Putamen (tissue), 1 donor: ENCODE measurements at regions not wholly inside any gene's neighbourhood (a gene's known extent, or its start where the extent isn't known, plus 50 kb on each side); places are given as distances from the start of the nearest gene placed in this dataset.
"Not testable (repeated sequence)": the region's sequence is repeated elsewhere in the genome, so short reads cannot be mapped to it uniquely, and the experiment has no call there.

Source experiments
- DNase-seq: peaks from one replicate; pipeline ENCODE4 v3.0.0-alpha.2; 2016; ENCODE audit warnings: low spot score

GRCh38 chr2:195168369-195168768 lies 488.7 kb upstream of the SLC39A10 start:
- DNase-seq: no peak

GRCh38 chr2:195164930-195165329 lies 492.1 kb upstream of the SLC39A10 start:
- DNase-seq: no peak

GRCh38 chr2:195162918-195163317 lies 494.1 kb upstream of the SLC39A10 start:
- no peak for DNase-seq

GRCh38 chr2:195162194-195162593 lies 494.8 kb upstream of the SLC39A10 start:
- DNase-seq: no peak

- DNase-seq: no peak
Observed at GRCh38 chr2:195160963-195161362, 496.1 kb upstream of the SLC39A10 start.

GRCh38 chr2:195151711-195152110 lies 505.3 kb upstream of the SLC39A10 start:
- no peak for DNase-seq

GRCh38 chr2:195150819-195151218 lies 506.2 kb upstream of the SLC39A10 start:
- no peak for DNase-seq

GRCh38 chr2:195148004-195148403 lies 509.0 kb upstream of the SLC39A10 start:
- DNase-seq: no peak

- no peak for DNase-seq
Observed at GRCh38 chr2:195146761-195147541, 510.1 kb upstream of the SLC39A10 start.

- DNase-seq: no peak
Observed at GRCh38 chr2:195138435-195138834, 518.6 kb upstream of the SLC39A10 start.

GRCh38 chr2:195125889-195126288 lies 531.1 kb upstream of the SLC39A10 start:
- not testable (repeated sequence) for DNase-seq

DNA sequence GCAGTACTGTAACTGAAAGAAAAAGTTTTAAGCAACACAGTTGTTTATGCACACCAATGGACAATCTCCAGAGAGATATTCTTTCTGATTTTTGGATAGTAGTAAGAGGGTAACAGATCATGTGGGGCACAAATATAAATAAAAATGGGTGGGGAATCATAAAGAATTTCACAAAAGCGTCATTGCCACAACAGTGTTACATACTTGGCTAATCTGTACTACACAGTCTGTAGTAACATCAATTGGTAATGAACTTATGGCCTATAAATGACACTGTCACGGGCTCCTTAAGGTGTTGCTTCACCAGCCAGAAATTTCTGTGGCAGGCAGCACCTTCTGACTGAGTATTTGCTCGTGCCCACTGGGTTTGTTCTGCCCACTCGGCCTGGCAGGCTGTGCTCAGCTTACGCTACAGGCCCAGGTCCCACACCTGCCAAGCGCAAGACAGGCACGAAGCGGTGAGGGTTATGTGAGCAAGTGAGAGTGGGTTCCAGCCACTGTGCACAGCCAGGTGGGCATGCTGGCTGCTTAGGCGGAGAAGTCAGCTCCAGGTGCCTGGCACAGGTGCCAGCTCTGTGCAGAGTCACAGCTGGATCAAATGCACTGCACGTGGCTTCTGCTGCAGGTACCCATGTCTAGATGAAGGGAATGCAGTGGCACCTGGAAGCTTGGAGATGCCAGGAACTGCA lies 532.5 kb upstream of the SLC39A10 start:
- no peak for DNase-seq

- DNase-seq: no peak
Observed at GRCh38 chr2:195122653-195123052, 534.4 kb upstream of the SLC39A10 start.

DNA sequence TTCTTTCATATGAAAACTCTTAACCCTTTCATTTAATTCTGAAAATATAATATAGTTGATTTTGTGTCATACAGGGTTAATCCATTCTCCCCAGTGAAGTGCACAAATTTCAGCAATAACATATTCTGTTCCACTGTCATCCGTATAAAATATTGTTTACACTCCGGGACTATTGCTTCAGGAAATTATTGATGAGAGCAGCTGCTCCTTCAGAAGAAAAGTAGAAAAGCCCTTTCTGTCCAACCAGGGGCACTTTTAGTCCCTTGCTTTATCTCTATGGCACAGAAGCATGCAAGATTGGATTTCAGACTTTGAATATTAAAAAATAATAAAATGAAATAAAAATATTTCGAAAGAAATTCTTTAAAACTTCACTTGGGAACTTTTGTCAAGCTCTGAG lies 535.7 kb upstream of the SLC39A10 start:
- no peak for DNase-seq

DNA sequence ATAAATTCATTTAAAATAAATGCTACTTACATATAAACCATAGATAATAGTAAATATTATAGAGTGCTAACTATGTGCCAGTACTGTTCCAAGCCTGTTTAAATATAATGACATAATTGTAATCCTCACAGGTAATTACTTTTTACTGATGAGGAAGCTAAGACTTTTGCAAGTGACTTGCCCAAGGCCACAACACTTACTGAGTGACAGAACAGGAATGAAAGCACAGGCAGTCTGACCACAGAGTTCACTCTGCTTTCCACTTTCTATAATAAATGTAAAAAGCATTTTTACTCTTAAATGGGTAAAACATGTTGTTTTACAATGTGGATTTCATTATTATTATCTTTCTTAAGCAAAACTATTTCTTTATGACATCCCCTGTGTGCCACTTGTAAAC lies 537.8 kb upstream of the SLC39A10 start:
- no peak for DNase-seq

DNA sequence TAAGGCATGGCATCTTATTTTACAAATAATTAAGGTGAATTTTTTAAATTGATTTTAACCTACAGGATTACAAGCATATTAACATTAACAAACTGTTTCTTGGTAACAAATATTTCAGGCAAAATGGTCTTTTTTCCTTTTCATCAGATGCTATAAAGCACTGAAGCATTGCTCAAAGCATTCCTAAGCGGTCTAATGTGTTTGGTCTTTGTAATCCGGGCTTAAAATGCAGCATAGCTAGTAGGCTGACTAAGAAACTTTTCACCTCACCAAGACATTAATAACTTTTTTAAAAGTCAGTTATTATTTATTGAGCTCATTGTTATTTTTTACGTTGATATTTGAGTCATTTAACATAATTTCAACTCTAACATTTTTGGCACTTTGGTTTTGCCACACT lies 538.8 kb upstream of the SLC39A10 start:
- no peak for DNase-seq

DNA sequence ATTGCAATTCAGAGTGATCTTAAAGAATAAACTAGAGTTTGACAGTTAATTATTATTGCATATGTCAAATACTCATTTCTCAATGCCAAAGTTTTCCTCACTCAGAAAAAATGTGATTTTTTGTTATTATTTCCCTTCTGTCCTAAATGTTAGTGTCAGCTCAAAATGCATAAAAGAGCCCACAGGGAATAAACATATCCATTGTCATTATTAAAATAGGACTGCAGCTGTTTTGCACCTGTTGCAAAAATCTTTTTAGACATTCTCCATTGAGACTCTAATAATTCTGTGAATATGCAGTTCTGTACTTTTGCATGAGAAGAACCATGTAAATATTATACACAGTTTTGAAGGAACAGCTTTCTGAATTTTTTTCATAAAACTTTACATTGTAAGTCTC lies 540.0 kb upstream of the SLC39A10 start:
- DNase-seq: no peak

DNA sequence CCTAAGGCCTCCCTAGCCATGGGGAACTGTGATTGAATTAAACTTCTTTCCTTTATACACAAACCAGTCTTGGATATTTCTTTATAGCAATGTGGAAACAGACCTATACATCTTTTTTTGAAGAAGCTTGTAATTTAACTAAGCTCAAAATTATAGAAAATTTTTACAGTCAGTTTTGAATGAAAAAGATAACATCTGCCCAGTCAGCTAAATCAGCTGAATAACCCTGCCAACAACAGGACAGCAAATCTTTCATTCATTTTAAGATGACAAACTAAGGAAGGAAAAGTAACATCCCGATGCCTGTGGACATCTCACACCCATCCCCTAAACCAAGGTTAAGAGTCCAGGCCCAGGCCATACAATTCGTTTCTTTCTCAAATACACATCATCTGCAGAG lies 541.3 kb upstream of the SLC39A10 start:
- no peak for DNase-seq

GRCh38 chr2:195108182-195108581 lies 548.8 kb upstream of the SLC39A10 start:
- no peak for DNase-seq

- DNase-seq: peak; percentile 43
Observed at GRCh38 chr2:195106681-195107380, 550.2 kb upstream of the SLC39A10 start.

GRCh38 chr2:195105581-195105980 lies 551.4 kb upstream of the SLC39A10 start:
- DNase-seq: no peak

GRCh38 chr2:195094330-195094729 lies 562.7 kb upstream of the SLC39A10 start:
- no peak for DNase-seq

GRCh38 chr2:195092341-195092740 lies 564.7 kb upstream of the SLC39A10 start:
- DNase-seq: no peak
